GM06990 (cell line): ENCODE measurements at regions not wholly inside any gene's neighbourhood (a gene's known extent, or its start where the extent isn't known, plus 50 kb on each side); places are given as distances from the start of the nearest gene placed in this dataset.
"Not testable (repeated sequence)": the region's sequence is repeated elsewhere in the genome, so short reads cannot be mapped to it uniquely, and the experiment has no call there.

Experiments
- DNase-seq: peaks from one replicate; pipeline ENCODE4 v3.0.0-alpha.2; 2011; ENCODE audit not compliant: insufficient read length; ENCODE audit errors: extremely low read depth
- H3K27me3 ChIP-seq: replicated peaks from 2 replicates; pipeline ENCODE4 v1.6.0; 2011; ENCODE audit warnings: low read length; ENCODE audit not compliant: control insufficient read depth, insufficient read depth
- H3K36me3 ChIP-seq: 2 replicates; pipeline ENCODE4 v1.5.1; 2011; ENCODE audit warnings: low read length; ENCODE audit not compliant: control insufficient read depth, insufficient read depth
- H3K4me3 ChIP-seq: replicated peaks from 2 replicates; pipeline ENCODE4 v1.5.1; 2011; ENCODE audit warnings: low read depth, mild to moderate bottlenecking, control low read depth, low read length
- TF ChIP-seq, protein P1 (sequence below): IDR thresholded peaks from 2 replicates; pipeline ENCODE4 v1.5.1; 2011; ENCODE audit warnings: low read length, control low read depth, mild to moderate bottlenecking, inconsistent platforms; ENCODE audit not compliant: insufficient read depth, poor library complexity, severe bottlenecking

- Histone ChIP-seq H3K36me3 (no peaks in the 10 kb centered on the region), H3K27me3 (no peaks in the 10 kb centered on the region), H3K4me3 (no peak overlapping the region)
- TF ChIP-seq, protein P1, sequence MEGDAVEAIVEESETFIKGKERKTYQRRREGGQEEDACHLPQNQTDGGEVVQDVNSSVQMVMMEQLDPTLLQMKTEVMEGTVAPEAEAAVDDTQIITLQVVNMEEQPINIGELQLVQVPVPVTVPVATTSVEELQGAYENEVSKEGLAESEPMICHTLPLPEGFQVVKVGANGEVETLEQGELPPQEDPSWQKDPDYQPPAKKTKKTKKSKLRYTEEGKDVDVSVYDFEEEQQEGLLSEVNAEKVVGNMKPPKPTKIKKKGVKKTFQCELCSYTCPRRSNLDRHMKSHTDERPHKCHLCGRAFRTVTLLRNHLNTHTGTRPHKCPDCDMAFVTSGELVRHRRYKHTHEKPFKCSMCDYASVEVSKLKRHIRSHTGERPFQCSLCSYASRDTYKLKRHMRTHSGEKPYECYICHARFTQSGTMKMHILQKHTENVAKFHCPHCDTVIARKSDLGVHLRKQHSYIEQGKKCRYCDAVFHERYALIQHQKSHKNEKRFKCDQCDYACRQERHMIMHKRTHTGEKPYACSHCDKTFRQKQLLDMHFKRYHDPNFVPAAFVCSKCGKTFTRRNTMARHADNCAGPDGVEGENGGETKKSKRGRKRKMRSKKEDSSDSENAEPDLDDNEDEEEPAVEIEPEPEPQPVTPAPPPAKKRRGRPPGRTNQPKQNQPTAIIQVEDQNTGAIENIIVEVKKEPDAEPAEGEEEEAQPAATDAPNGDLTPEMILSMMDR = no peak
- no peak for DNase-seq
Measured at GRCh38 chr3:16071206-16071605, 103.3 kb upstream of the GALNT15 start.

DNA sequence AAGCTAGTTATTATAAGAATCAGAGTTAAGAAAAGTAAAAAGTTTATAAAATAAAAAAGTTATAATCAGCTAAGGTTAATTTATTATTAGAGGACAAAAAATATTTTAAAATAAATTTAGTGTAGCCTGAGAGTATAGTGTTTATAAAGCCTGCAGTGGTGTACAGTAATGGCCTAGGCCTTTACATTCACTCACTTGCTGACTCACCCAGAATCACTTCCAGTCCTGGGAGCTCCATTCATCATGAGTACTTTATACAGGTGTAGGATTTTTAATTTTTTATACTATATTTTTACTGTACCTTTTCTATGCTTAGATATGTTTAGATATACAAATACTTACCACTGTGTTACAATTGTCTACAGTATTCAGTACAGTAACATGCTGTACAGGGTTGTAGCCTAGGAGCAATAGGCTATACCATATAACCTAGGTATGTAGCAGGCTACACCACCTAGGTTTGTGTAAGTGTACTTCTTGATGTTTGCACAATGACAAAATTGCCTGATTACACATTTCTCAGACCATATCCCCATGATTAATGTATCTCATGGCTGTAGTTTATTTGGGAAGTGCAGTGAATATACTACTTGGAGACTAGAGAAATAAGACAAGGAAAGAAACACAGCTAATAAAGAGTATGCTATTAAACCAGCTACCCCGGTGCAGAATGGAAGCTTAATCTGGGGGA, 101.9 kb upstream of the GALNT15 start:
- H3K4me3 ChIP-seq = no peak overlapping the region
- no peaks in the 10 kb centered on the region for H3K27me3 ChIP-seq
- H3K36me3 ChIP-seq = no peaks in the 10 kb centered on the region
- TF ChIP-seq, protein P1 = no peak
- DNase-seq = no peak

GRCh38 chr3:16073203-16073602, 101.3 kb upstream of the GALNT15 start:
- no peaks in the 10 kb centered on the region for H3K36me3 ChIP-seq
- no peaks in the 10 kb centered on the region for H3K27me3 ChIP-seq
- no peak overlapping the region for H3K4me3 ChIP-seq
- no peak for DNase-seq
- TF ChIP-seq, protein P1 = no peak

DNA sequence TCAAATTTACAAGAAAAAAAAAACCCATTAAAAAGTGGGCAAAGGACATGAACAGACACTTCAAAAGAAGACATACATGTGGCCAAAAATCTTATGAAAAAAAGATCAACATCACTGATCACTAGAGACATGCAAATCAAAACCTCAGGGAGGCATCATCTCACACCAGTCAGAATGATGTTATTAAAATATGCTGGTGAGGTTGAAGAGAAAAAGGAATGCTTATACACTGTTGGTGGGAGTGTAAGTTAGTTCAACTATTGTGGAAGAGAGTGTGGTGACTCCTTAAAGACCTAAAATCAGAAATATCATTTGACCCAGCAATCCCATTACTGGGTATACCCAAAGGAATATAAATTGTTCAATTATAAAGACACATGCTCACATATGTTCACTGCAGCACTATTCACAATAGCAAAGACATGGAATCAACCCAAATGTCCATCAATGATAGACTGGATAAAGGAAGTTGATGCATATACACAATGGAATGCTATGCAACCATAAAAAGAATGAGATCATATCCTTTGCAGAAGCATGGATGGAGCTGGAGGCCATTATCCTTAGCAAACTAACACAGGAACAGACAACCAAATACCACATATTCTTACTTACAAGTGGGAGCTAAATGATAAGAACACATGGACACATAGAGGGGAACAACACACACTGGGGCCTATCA, 100.3 kb upstream of the GALNT15 start:
- not testable (repeated sequence) for H3K4me3 ChIP-seq, H3K36me3 ChIP-seq, H3K27me3 ChIP-seq, DNase-seq

- no peak overlapping the region for H3K4me3 ChIP-seq
Measured at GRCh38 chr3:16075647-16076046, 98.8 kb upstream of the GALNT15 start.

GRCh38 chr3:16076564-16076963, 97.9 kb upstream of the GALNT15 start:
- TF ChIP-seq, protein P1 = no peak
- no peaks in the 10 kb centered on the region for H3K36me3 ChIP-seq
- DNase-seq = no peak
- H3K4me3 ChIP-seq = no peak overlapping the region
- no peaks in the 10 kb centered on the region for H3K27me3 ChIP-seq

More at GRCh38 chr3:16075647-16076046, 98.8 kb upstream of the GALNT15 start:
- no peaks in the 10 kb centered on the region for H3K36me3 ChIP-seq
- DNase-seq = no peak
- TF ChIP-seq, protein P1 = no peak
- H3K27me3 ChIP-seq = no peaks in the 10 kb centered on the region

DNA sequence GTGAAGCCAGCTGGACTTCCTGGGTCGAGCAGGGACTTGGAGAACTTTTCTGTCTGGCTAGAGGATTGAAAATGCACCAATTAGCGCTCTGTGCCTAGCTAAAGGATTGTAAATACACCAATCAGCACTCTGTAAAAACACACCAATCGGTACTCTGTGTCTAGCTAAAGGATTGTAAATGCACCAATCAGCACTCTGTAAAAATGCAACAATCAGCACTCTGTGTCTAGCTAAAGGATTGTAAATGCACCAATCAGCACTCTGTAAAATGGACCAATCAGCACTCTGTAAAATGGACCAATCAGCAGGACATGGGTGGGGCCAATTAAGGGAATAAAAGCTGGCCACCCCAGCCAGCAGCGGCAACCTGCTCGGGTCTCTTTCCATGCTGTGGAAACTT, 97.3 kb upstream of the GALNT15 start:
- not testable (repeated sequence) for H3K27me3 ChIP-seq, DNase-seq

GRCh38 chr3:16077681-16078080, 96.8 kb upstream of the GALNT15 start:
- DNase-seq, H3K27me3 ChIP-seq: not testable (repeated sequence)

More for the DNA sequence above, 97.3 kb upstream of the GALNT15 start:
- H3K4me3 ChIP-seq, H3K36me3 ChIP-seq: not testable (repeated sequence)

More at GRCh38 chr3:16077681-16078080, 96.8 kb upstream of the GALNT15 start:
- H3K36me3 ChIP-seq, H3K4me3 ChIP-seq: not testable (repeated sequence)
